Nephron (organoid): ENCODE measurements at regions not wholly inside any gene's neighbourhood (a gene's known extent, or its start where the extent isn't known, plus 50 kb on each side); places are given as distances from the start of the nearest gene placed in this dataset.

Experiments used
- H3K27ac Mint-ChIP-seq, 3 experiments: 2 replicates each; pipeline ENCODE4 v1.8.0; 2020; ENCODE audit warnings: mixed read lengths in 3 of 3, mild to moderate bottlenecking in 2 of 3, moderate library complexity in 1 of 3
- H3K27me3 Mint-ChIP-seq: 2 replicates; pipeline ENCODE4 v1.8.0; 2021; ENCODE audit warnings: low read depth, mild to moderate bottlenecking, moderate library complexity, mixed read lengths
- H3K36me3 Mint-ChIP-seq: 2 replicates; pipeline ENCODE4 v1.8.0; 2020; ENCODE audit warnings: low read depth, mixed read lengths
- H3K4me1 Mint-ChIP-seq: 2 replicates; pipeline ENCODE4 v1.8.0; 2020; ENCODE audit warnings: mixed read lengths
- H3K4me3 Mint-ChIP-seq, 3 experiments: 2 replicates each; pipeline ENCODE4 v1.8.0; 2020; ENCODE audit warnings: mild to moderate bottlenecking in 3 of 3, mixed read lengths in 3 of 3, moderate library complexity in 2 of 3
- H3K9me3 Mint-ChIP-seq: 2 replicates; pipeline ENCODE4 v1.8.0; 2020; ENCODE audit warnings: mixed read lengths
- CTCF ChIP-seq, 3 experiments: fragments of 200-600 bp; sonication (generic); IDR thresholded peaks; one replicate each; pipeline ENCODE4 v1.5.0; 2021; ENCODE audit warnings: antibody characterized with exemption in 3 of 3; ENCODE audit not compliant: unreplicated experiment in 3 of 3

- H3K27ac Mint-ChIP-seq, result peak overlapping the region in 1 of 3 experiments; percentile 10
- H3K4me3 Mint-ChIP-seq, result no peak overlapping the region
- peaks cover 8% of the 10 kb centered on the region for H3K4me1 Mint-ChIP-seq
- H3K27me3 Mint-ChIP-seq, result peaks cover 4% of the 10 kb centered on the region
- TF ChIP-seq CTCF (IDR thresholded peaks at IDR 0.05; ENCODE audit: unreplicated experiment in 3 of 3), result no peak
- H3K9me3 Mint-ChIP-seq, result no peaks in the 10 kb centered on the region
- no peaks in the 10 kb centered on the region for H3K36me3 Mint-ChIP-seq
These were observed 120.5 kb downstream of the TBC1D30 start for GRCh38 chr12:64944966-64945365.

GRCh38 chr12:64946132-64946829 lies 121.8 kb downstream of the TBC1D30 start:
- H3K27ac Mint-ChIP-seq, result peak overlapping the region; percentile 58 to 77 (median 65)
- TF ChIP-seq CTCF (IDR thresholded peaks at IDR 0.05; ENCODE audit: unreplicated experiment in 3 of 3), result no peak
- peaks cover 4% of the 10 kb centered on the region for H3K27me3 Mint-ChIP-seq
- H3K9me3 Mint-ChIP-seq, result no peaks in the 10 kb centered on the region
- peaks cover 14% of the 10 kb centered on the region for H3K4me1 Mint-ChIP-seq
- H3K4me3 Mint-ChIP-seq, result no peak overlapping the region
- H3K36me3 Mint-ChIP-seq, result no peaks in the 10 kb centered on the region

GRCh38 chr12:64950711-64951298 lies 126.4 kb downstream of the TBC1D30 start:
- no peak overlapping the region for H3K4me3 Mint-ChIP-seq

GRCh38 chr12:64951944-64952343 lies 127.5 kb downstream of the TBC1D30 start:
- no peaks in the 10 kb centered on the region for H3K27me3 Mint-ChIP-seq
- no peak overlapping the region for H3K27ac Mint-ChIP-seq
- no peaks in the 10 kb centered on the region for H3K9me3 Mint-ChIP-seq
- H3K36me3 Mint-ChIP-seq, result no peaks in the 10 kb centered on the region
- TF ChIP-seq CTCF (IDR thresholded peaks at IDR 0.05; ENCODE audit: unreplicated experiment in 3 of 3), result no peak
- peaks cover 11% of the 10 kb centered on the region for H3K4me1 Mint-ChIP-seq
- H3K4me3 Mint-ChIP-seq, result no peak overlapping the region

More at GRCh38 chr12:64950711-64951298, 126.4 kb downstream of the TBC1D30 start:
- no peak for TF ChIP-seq CTCF (IDR thresholded peaks at IDR 0.05; ENCODE audit: unreplicated experiment in 3 of 3)
- Mint-ChIP-seq H3K9me3 (no peaks in the 10 kb centered on the region), H3K36me3 (no peaks in the 10 kb centered on the region), H3K4me1 (peaks cover 19% of the 10 kb centered on the region), H3K27ac (peak overlapping the region in 1 of 3 experiments; percentile 6), H3K27me3 (no peaks in the 10 kb centered on the region)

GRCh38 chr12:64955746-64956145 lies 131.3 kb downstream of the TBC1D30 start:
- peaks cover 6% of the 10 kb centered on the region for H3K4me1 Mint-ChIP-seq
- no peaks in the 10 kb centered on the region for H3K27me3 Mint-ChIP-seq
- TF ChIP-seq CTCF (IDR thresholded peaks at IDR 0.05; ENCODE audit: unreplicated experiment in 3 of 3), result no peak
- H3K27ac Mint-ChIP-seq, result peak overlapping the region in 1 of 3 experiments; percentile 25
- H3K9me3 Mint-ChIP-seq, result no peaks in the 10 kb centered on the region
- H3K4me3 Mint-ChIP-seq, result no peak overlapping the region
- no peaks in the 10 kb centered on the region for H3K36me3 Mint-ChIP-seq

GRCh38 chr12:64965920-64966319 lies 141.5 kb downstream of the TBC1D30 start:
- H3K9me3 Mint-ChIP-seq, result peaks cover 32% of the 10 kb centered on the region
- H3K4me3 Mint-ChIP-seq, result no peak overlapping the region
- no peaks in the 10 kb centered on the region for H3K4me1 Mint-ChIP-seq
- TF ChIP-seq CTCF (IDR thresholded peaks at IDR 0.05; ENCODE audit: unreplicated experiment in 3 of 3), result no peak
- no peak overlapping the region for H3K27ac Mint-ChIP-seq
- peaks cover 5% of the 10 kb centered on the region for H3K27me3 Mint-ChIP-seq
- H3K36me3 Mint-ChIP-seq, result no peaks in the 10 kb centered on the region
